NCI-H1694 (cell line): ENCODE measurements at regions not wholly inside any gene's neighbourhood (a gene's known extent, or its start where the extent isn't known, plus 50 kb on each side); places are given as distances from the start of the nearest gene placed in this dataset.

Experiments
- DNase-seq: peaks from one replicate; lab custom pipeline; 2025; lab: John Stamatoyannopoulos, UW

- DNase-seq: no peak
Observed at GRCh38 chr14:80446356-80446755, 235.1 kb upstream of the DIO2 start.

DNA sequence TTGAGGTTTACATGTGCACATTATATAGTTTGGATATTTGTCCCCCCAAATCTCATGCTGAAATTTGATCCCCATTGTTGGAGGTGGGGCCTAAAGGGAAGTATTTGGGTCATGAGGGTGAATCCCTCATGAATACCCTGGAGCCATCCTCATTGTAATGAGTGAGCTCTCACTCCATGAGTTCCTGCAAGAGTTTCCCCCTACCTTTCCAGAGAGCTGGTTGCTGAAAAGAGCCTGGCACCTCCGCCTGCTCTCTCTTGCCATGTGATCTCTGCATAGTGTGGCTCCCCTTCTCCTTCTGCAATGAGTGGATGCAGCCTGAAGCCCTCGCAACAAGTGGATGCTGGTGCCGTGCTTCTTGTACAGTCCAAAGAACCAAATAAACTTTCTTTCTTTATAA lies 234.3 kb upstream of the DIO2 start:
- DNase-seq: no peak

DNA sequence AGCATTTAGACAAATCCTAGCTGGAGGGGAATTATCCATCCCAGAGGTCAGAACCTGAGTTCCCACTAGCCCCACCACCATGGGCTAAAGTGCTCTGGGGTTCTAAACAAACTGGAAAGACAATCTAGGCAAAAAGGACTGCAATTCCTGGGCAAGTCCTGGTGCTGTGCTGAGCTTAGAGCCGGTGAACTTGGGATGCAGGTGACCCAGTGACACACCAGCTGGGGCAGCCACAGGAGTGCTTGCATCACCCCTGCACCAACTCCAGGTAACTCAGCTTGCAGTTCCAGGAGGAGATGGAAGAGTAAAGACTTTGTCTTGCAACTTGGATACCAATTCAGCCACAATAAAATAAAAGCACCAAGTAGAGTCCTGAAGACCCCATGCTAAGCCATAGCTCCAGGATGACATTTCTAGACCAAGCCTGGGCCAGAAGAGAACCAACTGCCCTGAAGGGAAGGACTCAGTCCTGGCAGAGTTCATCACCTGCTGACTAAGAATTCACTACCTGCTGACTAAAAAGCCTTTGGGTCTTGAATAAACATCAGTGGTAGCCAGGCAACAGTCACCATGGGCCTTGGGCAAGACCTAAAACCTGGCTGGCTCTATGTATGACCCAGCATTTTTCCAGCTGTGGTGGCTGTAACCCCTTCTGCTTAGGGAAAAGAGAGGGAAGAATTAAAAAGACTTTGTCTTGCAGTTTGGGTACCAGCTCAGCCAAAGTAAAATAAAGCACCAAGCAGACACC lies 223.4 kb upstream of the DIO2 start:
- DNase-seq: no peak

DNA sequence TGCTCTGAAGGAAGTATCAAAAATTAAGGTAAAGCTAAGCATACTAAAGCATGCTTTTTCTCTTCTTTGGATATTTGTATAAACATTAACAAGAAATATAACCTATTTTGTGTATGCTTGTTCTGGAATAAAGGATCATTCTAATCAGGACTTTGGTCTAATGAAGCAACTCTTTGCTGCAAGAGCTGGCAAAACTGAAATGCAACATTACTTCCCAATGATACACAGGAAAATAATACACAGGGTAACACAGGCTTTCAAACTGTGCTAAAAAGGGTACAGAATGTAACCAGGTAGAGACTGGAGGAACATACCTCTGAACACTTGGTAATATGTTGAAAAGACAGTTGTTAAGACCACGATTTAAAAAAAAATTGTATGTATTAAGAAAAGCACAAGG lies 222.5 kb upstream of the DIO2 start:
- no peak for DNase-seq

- no peak for DNase-seq
Observed at GRCh38 chr14:80428671-80429070, 217.4 kb upstream of the DIO2 start.

DNA sequence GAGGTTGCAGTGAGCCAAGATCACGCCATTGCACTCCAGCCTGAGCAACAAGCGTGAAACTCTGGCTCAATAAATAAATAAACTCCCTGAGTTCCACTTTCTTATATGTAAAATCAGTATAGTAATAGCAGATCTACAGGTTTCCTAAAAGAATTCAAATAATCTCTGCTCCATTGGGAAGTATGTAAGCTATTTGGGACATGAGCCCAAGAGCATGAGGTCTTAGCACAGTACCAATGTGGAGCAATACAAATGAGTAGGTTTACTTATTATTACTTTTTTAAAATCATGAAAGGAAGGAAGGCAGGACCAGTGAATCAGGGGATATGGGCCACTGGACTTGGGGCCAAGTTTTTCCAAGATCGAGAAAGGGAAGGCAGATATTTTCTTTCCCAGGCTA lies 216.9 kb upstream of the DIO2 start:
- no peak for DNase-seq

DNA sequence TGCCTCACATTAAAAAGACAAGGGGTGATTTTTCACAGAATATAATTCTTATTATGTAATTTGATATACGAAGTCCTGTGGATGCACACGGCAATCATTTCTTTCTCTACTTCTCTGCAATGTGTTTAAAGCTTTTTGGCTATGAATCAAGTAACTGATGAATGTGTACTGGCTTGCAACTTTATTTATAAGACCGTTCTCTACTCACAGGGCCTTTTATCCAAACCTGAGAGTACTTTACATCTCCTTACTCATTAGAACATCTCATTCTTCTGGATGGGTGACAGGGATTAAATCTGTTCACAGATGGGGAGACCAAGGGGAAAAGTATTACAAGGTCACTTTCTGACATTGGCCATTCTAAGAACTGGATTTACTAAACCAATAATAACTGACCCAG lies 215.8 kb upstream of the DIO2 start:
- DNase-seq: no peak

DNA sequence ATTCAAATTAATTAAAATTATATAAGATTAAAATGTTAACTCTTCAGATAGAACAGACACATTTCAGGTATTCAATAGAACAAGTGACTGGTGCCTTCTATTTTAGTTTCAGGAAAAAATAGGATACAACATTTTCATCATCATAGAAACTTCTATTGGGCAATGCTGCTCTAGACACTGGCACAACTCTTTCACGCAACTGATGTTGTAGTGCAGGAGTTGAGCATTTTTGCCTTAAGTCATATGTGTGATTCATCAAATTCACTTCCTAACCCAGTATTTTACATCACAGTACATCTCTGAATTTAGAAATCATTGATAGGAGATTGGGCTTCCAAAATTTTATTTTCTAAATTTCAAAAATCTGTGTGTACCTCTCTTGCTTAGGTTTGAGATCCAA lies 215.4 kb upstream of the DIO2 start:
- DNase-seq: no peak

- no peak for DNase-seq
Observed at GRCh38 chr14:80425686-80426085, 214.4 kb upstream of the DIO2 start.

GRCh38 chr14:80419769-80420168 lies 208.5 kb upstream of the DIO2 start:
- DNase-seq: no peak

DNA sequence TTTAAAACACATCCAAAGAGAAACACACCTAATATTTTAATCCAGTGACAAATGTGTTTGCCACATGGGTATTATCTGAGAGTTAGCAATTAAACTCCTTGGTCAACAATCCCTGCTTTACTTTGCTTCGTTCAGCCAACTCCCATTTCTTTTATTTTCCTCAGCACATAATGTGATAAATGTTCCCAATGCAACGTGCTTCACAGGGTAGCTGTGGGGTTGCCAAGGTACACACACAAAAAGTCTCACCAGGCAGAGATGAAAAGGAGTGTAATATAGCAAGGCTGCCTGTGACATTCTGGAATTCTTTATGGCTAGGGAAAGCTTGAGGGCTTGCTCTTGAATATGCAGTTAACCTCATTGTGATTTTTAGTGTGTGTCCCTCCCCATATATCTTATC lies 208.0 kb upstream of the DIO2 start:
- no peak for DNase-seq

DNA sequence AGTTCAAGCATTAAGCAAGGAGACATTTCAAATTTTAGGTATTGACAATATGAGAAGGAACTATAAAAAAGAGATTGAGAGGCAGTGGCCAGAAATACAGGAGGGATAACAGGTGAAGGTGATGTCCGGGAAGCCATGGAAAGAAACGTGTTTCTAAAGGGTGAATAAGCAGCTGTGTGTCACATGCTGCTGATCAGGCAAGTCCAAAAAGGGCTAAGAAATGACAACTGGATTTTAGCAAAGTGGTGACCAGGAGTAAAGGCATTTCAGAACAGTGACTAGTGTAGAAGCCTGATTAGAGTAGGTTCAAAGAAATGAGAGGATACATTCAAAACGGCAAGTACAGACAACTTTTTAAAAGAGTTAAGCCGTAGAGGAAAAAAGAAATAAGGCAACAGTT lies 204.3 kb upstream of the DIO2 start:
- no peak for DNase-seq

DNA sequence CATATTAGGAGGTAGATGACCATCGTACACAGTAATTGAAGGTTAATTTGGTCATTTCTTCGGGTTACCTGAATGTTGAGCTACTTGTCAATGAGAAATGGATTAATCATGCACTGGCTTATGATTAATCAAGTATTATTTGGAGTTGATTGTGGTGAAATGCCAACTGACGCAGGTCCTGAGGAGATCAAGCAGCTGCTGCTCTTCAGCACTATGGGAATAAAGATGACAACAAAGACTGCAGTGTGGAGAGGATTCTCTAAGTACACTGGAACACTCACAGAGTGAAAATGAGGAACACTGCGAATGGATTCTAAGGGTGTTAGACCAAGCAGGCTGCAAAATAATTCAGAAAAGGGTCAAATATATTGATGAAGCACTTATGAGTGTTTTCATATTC lies 202.8 kb upstream of the DIO2 start:
- DNase-seq: no peak

- DNase-seq: no peak
Observed at GRCh38 chr14:80404413-80404812, 193.1 kb upstream of the DIO2 start.

- DNase-seq: no peak
Observed at GRCh38 chr14:80403036-80403435, 191.7 kb upstream of the DIO2 start.

DNA sequence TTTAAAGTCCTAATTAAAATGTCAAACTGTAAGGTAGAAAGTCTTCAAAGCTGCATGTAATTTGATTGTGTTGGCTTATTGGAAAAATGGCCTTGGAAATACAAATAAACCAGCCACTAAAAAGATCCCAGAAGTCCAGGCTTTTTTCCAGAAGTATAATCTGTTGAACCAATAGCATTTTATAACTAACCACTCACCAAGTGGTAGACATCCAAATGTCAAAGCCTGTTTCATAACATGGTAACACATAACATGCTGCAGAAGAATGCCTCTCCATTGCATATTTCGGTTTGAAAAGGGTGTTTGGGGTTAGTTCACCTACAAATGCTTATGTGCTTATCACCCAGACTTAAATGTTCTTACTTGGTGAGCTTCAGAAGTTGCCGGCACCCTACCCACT lies 183.7 kb upstream of the DIO2 start:
- DNase-seq: no peak

- no peak for DNase-seq
Observed at GRCh38 chr14:80393766-80394165, 182.5 kb upstream of the DIO2 start.

DNA sequence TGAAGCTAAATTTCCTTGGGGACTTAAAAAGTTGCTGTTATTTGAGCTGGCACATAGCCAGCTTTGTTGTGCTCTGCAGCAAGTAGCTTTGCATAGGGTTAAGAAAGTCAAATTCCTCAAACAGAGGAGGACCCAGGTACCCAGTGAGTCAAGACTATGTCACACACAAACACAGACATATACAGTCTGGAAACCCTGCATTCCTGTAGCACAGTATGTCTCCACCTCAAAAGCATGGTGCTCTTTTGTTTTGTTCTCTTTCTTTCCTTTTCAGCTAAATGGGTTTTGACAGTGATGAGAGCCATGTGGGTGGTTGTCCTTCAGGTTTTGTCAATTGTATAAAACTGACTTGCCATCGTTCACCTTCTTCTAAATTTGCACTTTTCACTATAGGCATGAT lies 179.6 kb upstream of the DIO2 start:
- no peak for DNase-seq

GRCh38 chr14:80388980-80389711 lies 177.8 kb upstream of the DIO2 start:
- no peak for DNase-seq

DNA sequence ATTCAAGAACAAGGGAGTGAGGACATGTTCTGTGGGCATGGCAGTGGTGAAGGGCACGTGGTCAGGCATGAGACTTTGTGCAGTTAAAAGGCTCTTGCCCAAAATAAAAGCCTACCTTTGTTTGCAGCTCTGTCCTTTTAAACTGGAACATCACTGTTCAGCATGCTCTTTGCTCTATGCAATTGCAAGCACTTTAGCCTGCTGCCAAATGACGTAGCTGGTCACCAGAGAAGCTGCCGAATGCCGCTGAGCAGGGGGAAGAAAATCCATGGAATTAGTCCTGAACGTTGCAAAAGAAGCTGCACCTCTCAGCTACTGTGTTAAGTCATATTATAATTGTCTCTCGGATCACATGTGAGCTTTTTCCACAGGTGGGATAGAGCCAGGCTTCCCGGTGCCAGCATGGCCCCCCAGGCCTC lies 176.3 kb upstream of the DIO2 start:
- no peak for DNase-seq

DNA sequence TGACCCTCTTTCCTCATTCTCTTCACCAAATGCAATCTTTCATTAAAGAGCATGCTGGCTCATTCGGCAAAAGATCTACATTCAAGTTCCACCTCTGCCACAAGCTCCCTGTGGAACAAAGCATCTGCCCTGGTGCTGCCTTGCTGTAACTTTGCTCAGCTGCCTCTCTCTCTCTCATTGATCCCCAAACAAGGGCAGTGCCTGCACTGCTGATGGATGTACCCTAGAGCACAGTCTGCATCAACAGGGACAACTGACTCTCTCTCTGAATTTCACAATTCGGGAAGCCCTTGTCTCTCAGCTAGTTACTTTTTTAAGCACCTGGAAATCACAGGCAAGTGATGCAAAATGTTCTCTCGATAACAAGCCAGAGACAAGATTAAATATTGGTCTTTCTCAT lies 174.0 kb upstream of the DIO2 start:
- no peak for DNase-seq

DNA sequence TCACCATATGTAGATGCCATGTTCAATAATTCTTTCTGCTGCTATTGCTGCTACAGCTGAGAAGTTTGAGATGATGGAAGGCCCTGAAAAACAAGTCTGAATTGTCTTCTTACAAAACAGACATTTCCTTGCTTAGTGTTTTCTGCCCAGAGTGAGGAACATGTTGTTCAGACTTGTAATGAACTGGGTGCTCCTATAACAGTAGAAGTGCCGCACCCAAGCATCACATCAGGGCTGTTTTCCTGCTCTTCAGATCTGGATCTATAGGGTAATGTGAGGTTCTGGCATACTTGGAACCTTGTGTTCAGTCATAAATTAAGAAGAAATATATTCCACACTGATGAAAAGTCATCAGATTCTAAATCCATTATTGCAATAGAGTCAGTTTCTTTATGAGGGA lies 171.9 kb upstream of the DIO2 start:
- DNase-seq: no peak

DNA sequence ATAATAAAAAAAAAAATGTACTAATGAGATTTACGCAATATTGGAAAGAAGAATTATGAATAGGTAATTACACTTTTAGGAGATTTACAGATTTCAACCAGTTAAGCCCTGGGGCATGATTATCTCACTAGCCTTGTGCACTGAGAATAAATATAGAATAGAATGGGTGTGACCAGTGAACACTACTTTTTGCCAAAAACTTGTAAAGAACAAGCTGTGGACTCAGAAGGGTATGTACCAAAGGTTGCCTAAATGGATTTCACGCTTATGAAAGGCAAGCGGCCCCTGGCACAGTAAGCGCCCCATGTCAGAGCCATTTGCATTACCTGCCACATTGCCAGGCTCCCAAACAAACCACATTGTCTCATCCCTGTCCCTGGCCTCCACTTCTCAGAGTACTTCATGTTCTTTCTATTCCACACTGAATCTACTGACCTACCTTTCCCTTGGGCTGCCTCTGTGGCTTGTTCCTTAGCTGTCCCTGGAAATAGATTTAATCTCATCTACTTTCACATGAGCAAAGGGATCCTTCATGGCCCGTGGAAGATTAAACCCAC lies 170.6 kb upstream of the DIO2 start:
- DNase-seq: no peak

- DNase-seq: no peak
Observed at GRCh38 chr14:80379035-80379434, 167.7 kb upstream of the DIO2 start.
